Left lung (tissue), 4 donors: ENCODE measurements at regions not wholly inside any gene's neighbourhood (a gene's known extent, or its start where the extent isn't known, plus 50 kb on each side); places are given as distances from the start of the nearest gene placed in this dataset.
"Not testable (repeated sequence)": the region's sequence is repeated elsewhere in the genome, so short reads cannot be mapped to it uniquely, and the experiment has no call there.

Experiments used
- ATAC-seq: fragments of 200-7000 bp; cut with Tn5 transposase; one replicate; pipeline ENCODE4 v1.9.1; 2020; ENCODE audit warnings: moderate library complexity
- DNase-seq, 4 donors: peaks; one replicate each; pipeline ENCODE4 v3.0.0-alpha.2; 2013 to 2020
- H3K27ac ChIP-seq, 2 donors: fragments of 200-600 bp; sonication (generic) in 1 of 2; one replicate each; pipeline versions ENCODE4 v1.5.0 to v1.8.0; 2020 to 2021
- H3K27me3 ChIP-seq, 2 donors: fragments of 200-600 bp; sonication (generic) in 1 of 2; one replicate each; pipeline versions ENCODE4 v1.5.0 to v1.8.0; 2020 to 2021
- H3K36me3 ChIP-seq, 2 donors: fragments of 200-600 bp; sonication (generic) in 1 of 2; one replicate each; pipeline versions ENCODE4 v1.5.0 to v1.8.0; 2020 to 2021
- H3K4me1 ChIP-seq, 2 donors: fragments of 200-600 bp; one replicate each; pipeline ENCODE4 v1.8.0; 2021
- H3K4me3 ChIP-seq, 2 donors: fragments of 200-600 bp; sonication (generic) in 1 of 2; one replicate each; pipeline versions ENCODE4 v1.5.0 to v1.8.0; 2020 to 2021; ENCODE audit warnings: mild to moderate bottlenecking in 1 of 2
- H3K9me3 ChIP-seq, 2 donors: fragments of 200-600 bp; sonication (generic) in 1 of 2; one replicate each; pipeline versions ENCODE4 v1.5.0 to v1.8.0; 2020 to 2021
- intact Hi-C, 2 donors: fragments of 100-400 bp; cut with DNase I; formaldehyde crosslinking; loops; one replicate each; pipeline versions ENCODE4 v1.11.2 to v1.14.2; 2022
- TF ChIP-seq, protein P1 (sequence below), 2 donors: fragments of 200-600 bp; sonication (generic) in 1 of 2; IDR thresholded peaks; one replicate each; pipeline versions ENCODE4 v1.5.0 to v1.8.0; 2021; ENCODE audit warnings: antibody characterized with exemption in 2 of 2
- donor health status: DM: no; HTN: yes; CAD: no.
- donor health status: DM: no; HTN: no; CAD: no.

DNA sequence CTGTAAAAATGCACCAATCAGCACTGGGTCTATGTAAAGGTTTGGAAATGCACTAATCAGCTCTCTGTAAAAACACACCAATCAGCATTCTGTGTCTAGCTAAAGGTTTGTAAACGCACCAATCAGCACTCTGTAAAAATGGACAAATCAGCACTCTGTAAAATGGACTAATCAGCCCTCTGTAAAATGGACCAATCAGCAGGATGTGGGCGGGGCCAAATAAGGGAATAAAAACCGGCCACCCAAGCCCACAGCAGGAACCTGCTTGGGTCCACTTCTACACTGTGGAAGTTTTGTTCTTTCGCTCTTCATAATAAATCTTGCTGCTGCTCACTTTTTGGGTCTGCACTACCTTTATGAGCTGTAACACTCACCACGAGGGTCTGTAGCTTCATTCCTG is 101.0 kb downstream of the SMC2 start:
- H3K9me3 ChIP-seq, H3K36me3 ChIP-seq, ATAC-seq, intact Hi-C loops, H3K27me3 ChIP-seq, H3K4me1 ChIP-seq, H3K27ac ChIP-seq, H3K4me3 ChIP-seq, DNase-seq: not testable (repeated sequence)

DNA sequence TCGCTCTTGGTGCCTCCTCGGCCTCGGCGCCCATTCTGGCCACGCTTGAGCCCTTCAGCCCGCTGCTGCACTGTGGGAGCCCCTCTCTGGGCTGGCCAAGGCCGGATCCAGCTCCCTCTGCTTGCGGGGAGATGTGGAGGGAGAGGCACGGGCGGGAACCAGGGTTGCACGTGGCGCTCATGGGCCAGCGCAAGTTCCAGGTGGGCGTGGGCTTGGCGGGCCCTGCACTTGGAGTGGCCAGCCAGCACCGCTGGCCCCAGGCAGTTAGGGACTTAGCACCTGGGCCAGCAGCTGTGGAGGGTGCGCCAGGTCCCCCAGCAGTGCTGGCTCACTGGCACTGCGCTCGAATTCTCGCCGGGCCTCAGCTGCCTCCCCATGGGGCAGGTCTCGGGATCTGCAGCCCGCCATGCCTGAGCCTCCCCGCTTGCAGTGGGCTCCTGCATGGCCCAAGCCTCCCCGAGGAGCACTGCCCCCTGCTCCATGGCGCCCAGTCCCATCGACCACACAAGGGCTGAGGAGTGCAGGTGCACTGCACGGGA is 106.4 kb downstream of the SMC2 start:
- ATAC-seq = no peak
- Histone ChIP-seq H3K4me3 (no peak overlapping the region), H3K27me3 (no peaks in the 10 kb centered on the region), H3K4me1 (no peaks in the 10 kb centered on the region), H3K9me3 (peaks cover 0 to 9% of the 10 kb centered on the region in 2 donors), H3K36me3 (no peaks in the 10 kb centered on the region), H3K27ac (no peak overlapping the region)
- intact Hi-C loops = no loop called here
- DNase-seq = peak in 1 of 4 donors; percentile 59
- TF ChIP-seq, protein P1, sequence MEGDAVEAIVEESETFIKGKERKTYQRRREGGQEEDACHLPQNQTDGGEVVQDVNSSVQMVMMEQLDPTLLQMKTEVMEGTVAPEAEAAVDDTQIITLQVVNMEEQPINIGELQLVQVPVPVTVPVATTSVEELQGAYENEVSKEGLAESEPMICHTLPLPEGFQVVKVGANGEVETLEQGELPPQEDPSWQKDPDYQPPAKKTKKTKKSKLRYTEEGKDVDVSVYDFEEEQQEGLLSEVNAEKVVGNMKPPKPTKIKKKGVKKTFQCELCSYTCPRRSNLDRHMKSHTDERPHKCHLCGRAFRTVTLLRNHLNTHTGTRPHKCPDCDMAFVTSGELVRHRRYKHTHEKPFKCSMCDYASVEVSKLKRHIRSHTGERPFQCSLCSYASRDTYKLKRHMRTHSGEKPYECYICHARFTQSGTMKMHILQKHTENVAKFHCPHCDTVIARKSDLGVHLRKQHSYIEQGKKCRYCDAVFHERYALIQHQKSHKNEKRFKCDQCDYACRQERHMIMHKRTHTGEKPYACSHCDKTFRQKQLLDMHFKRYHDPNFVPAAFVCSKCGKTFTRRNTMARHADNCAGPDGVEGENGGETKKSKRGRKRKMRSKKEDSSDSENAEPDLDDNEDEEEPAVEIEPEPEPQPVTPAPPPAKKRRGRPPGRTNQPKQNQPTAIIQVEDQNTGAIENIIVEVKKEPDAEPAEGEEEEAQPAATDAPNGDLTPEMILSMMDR (IDR thresholded peaks at IDR 0.05) = no peak

DNA sequence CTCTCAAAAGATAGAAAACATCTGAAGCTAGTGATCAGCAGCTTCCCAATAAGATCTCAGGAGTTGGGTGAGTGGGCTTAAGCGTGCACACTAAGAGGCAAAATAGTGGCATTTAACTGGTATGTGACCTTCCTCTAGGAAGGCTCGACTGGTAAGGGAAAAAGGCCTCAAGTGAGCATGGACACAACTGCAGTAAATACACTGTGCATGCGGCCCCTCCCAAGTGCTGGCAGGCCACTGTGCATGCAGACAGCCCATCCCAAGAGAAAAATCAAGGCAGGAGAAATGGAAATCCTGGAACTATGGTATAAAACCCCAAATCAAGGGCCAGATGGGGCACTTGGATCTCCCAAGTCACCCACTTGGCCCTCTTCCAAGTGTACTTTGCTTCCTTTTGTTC is 112.7 kb downstream of the SMC2 start:
- no peak for DNase-seq
- intact Hi-C loops = no loop called here
- TF ChIP-seq, protein P1 (IDR thresholded peaks at IDR 0.05) = no peak
- no peaks in the 10 kb centered on the region for H3K27me3 ChIP-seq
- H3K4me1 ChIP-seq = no peaks in the 10 kb centered on the region
- ATAC-seq = no peak
- H3K36me3 ChIP-seq = no peaks in the 10 kb centered on the region
- no peak overlapping the region for H3K27ac ChIP-seq
- no peak overlapping the region for H3K4me3 ChIP-seq
- peaks cover 0 to 1% of the 10 kb centered on the region in 2 donors for H3K9me3 ChIP-seq

DNA sequence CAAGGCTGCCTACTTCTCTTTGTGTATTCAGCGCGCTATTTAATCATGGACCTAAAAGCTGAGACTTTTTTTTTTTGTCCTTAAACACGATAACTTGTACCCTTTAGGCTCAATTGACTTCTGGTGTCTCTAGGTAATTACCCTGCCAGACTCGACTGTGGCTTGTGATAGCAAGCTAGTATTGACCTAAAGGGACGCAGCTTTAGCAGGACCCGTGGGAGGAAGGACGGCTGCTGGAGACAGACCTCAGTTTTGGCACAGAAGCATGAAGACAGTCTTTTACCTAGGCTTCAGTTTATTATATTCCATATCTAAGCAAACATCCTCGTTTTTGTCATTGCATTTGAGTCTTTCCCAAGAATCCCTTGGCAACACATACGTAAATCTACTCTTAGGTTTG is 115.3 kb downstream of the SMC2 start:
- TF ChIP-seq, protein P1 (IDR thresholded peaks at IDR 0.05) = no peak
- DNase-seq = no peak
- H3K27ac ChIP-seq = no peak overlapping the region
- H3K4me3 ChIP-seq = no peak overlapping the region
- no peak for ATAC-seq
- intact Hi-C loops = no loop called here
- no peaks in the 10 kb centered on the region for H3K27me3 ChIP-seq
- no peaks in the 10 kb centered on the region for H3K36me3 ChIP-seq
- no peaks in the 10 kb centered on the region for H3K9me3 ChIP-seq
- no peaks in the 10 kb centered on the region for H3K4me1 ChIP-seq

DNA sequence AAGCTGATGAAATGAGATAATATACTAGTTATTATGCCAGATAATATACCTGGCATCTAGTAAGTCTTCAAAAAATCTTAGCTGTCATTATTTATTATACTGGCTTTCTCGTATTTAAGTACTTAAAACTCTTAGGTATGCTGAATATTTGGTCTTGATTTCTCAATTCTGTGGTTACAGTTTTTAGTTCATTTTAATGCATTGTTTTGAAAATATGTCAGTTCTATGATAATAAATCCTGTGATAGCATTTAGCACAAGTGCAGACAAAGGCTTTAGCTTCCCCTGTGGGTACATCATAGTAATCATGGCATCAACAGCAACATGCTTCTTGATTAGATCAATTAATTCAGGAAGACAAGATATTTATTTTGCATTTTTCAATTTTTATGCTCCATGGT is 133.0 kb downstream of the SMC2 start:
- H3K9me3 ChIP-seq = no peaks in the 10 kb centered on the region
- ATAC-seq = no peak

More for the DNA sequence above, 133.0 kb downstream of the SMC2 start:
- intact Hi-C loops = no loop called here
- Histone ChIP-seq H3K27ac (no peak overlapping the region), H3K4me1 (no peaks in the 10 kb centered on the region), H3K36me3 (no peaks in the 10 kb centered on the region), H3K4me3 (no peak overlapping the region), H3K27me3 (no peaks in the 10 kb centered on the region)
- no peak for DNase-seq
- TF ChIP-seq, protein P1 (IDR thresholded peaks at IDR 0.05) = no peak
